ENCODE measurements at regions not wholly inside any gene's neighbourhood (a gene's known extent, or its start where the extent isn't known, plus 50 kb on each side); places are given as distances from the start of the nearest gene placed in this dataset.
A peak's percentile ranks its signal among the peaks of the same experiment; 100 is the strongest.
"Not testable (repeated sequence)": the region's sequence is repeated elsewhere in the genome, so short reads cannot be mapped to it uniquely, and the experiment has no call there.

GRCh38 chr7:149703044-149703650 lies 70.2 kb downstream of the ZNF467 start:
- TF ChIP-seq CTCF (IDR thresholded peaks at IDR 0.05), result no peak
- DNase-seq (ENCODE audit: low spot score) (no peak), ATAC-seq (ENCODE audit: low FRiP score) (no peak)

- TF ChIP-seq CTCF (IDR thresholded peaks at IDR 0.05), result no peak
- DNase-seq (ENCODE audit: low spot score) (no peak), ATAC-seq (ENCODE audit: low FRiP score) (no peak)
These were observed 71.7 kb downstream of the ZNF467 start for GRCh38 chr7:149701495-149702240.

- ATAC-seq (ENCODE audit: low FRiP score); DNase-seq (ENCODE audit: low spot score): not testable (repeated sequence)
These were observed 75.6 kb downstream of the ZNF467 start for GRCh38 chr7:149697767-149698166.

GRCh38 chr7:149696280-149696679 lies 77.1 kb downstream of the ZNF467 start:
- no peak for TF ChIP-seq CTCF (IDR thresholded peaks at IDR 0.05)
- ATAC-seq (ENCODE audit: low FRiP score), result no peak
- no peak for DNase-seq (ENCODE audit: low spot score)

- DNase-seq (ENCODE audit: low spot score) (no peak), ATAC-seq (ENCODE audit: low FRiP score) (no peak)
- TF ChIP-seq CTCF (IDR thresholded peaks at IDR 0.05), result no peak
These were observed 80.8 kb downstream of the ZNF467 start for GRCh38 chr7:149692557-149692982.

- DNase-seq (ENCODE audit: low spot score) (no peak), ATAC-seq (ENCODE audit: low FRiP score) (no peak)
- no peak for TF ChIP-seq CTCF (IDR thresholded peaks at IDR 0.05)
These were observed 81.3 kb downstream of the ZNF467 start for GRCh38 chr7:149692056-149692455.

- ATAC-seq (ENCODE audit: low FRiP score) (peak; percentile 48), DNase-seq (ENCODE audit: low spot score) (no peak)
- no peak for TF ChIP-seq CTCF (IDR thresholded peaks at IDR 0.05)
These were observed 82.5 kb downstream of the ZNF467 start for GRCh38 chr7:149690688-149691446.
